GM13977 (cell line): ENCODE measurements at regions not wholly inside any gene's neighbourhood (a gene's known extent, or its start where the extent isn't known, plus 50 kb on each side); places are given as distances from the start of the nearest gene placed in this dataset.

Experiments
- DNase-seq: peaks from one replicate; pipeline ENCODE4 v3.0.0; 2012; ENCODE audit warnings: low spot score
- in situ Hi-C: fragments of 300-500 bp; cut with MboI; formaldehyde crosslinking; loops from one replicate; pipeline ENCODE4 v1.12.0; 2022; ENCODE audit warnings: low sequenced_read_pairs, low pct_unique_long_range_greater_than_20kb, mixed read lengths, inconsistent platforms; ENCODE audit not compliant: unreplicated experiment
- TF ChIP-seq, protein P1 (sequence below): IDR thresholded peaks from 2 replicates; pipeline ENCODE4 v1.5.1; 2012; ENCODE audit warnings: mild to moderate bottlenecking, control low read depth; ENCODE audit not compliant: insufficient read depth; ENCODE audit errors: extremely low read depth, missing control alignments

DNA sequence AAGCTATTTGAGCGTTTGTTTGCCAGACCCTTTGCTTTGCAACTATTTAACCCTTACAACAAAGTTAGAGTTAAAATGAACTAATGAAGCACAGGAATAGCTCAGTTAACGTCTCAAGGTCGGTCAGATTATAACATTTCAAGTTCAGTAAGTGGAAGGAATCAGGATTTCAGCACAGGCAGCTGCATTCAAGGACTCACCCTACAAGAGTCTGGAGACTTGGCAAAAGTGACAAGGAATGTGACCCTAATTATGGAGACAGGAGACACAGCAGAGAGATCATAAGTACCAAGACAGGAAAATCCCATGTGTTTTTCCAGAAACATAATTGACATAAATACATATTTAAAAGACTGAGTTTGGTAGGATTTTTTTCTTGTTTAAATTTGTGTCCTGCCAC, 1481.7 kb downstream of the TECRL start:
- in situ Hi-C loops = no loop called here
- DNase-seq = no peak
- TF ChIP-seq, protein P1, sequence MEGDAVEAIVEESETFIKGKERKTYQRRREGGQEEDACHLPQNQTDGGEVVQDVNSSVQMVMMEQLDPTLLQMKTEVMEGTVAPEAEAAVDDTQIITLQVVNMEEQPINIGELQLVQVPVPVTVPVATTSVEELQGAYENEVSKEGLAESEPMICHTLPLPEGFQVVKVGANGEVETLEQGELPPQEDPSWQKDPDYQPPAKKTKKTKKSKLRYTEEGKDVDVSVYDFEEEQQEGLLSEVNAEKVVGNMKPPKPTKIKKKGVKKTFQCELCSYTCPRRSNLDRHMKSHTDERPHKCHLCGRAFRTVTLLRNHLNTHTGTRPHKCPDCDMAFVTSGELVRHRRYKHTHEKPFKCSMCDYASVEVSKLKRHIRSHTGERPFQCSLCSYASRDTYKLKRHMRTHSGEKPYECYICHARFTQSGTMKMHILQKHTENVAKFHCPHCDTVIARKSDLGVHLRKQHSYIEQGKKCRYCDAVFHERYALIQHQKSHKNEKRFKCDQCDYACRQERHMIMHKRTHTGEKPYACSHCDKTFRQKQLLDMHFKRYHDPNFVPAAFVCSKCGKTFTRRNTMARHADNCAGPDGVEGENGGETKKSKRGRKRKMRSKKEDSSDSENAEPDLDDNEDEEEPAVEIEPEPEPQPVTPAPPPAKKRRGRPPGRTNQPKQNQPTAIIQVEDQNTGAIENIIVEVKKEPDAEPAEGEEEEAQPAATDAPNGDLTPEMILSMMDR = no peak

DNA sequence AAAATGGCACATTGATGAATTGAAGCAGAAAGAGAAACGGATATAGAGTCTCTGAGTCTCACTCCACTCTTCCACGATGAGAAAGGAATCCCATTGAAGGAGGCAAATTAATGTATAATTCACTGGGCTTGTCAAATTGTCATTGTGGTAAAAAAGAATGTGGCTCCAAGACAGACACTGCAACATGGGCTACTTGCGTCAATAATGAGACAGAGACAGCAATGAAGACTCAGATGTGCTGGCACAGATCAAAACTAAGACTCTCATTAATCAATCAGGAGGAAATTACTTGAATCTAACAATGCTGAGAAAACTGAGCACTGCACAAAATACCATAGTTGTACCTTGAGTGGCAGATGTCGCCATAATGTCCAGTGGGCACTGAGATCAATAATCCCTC, 1485.5 kb downstream of the TECRL start:
- TF ChIP-seq, protein P1 = no peak
- in situ Hi-C loops = no loop called here
- no peak for DNase-seq

DNA sequence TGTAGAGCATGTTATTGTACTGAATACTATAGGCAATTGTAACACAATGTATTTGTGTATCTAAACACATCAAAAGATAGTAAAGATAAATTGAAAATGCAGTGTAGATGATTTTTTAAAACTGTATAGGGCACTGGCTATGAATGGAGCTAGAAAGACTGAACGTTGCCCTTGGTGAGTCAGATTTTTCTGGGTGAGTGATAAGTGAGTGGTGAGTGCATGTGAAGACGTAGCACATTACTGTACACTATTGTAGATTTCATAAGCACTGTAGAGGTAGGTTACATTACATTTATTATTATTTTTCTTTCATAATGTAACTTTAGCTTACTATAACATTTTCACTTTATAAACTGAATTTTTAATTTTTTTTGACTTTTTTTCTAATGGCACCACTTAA, 1491.6 kb downstream of the TECRL start:
- in situ Hi-C loops = no loop called here
- TF ChIP-seq, protein P1 = no peak
- no peak for DNase-seq

DNA sequence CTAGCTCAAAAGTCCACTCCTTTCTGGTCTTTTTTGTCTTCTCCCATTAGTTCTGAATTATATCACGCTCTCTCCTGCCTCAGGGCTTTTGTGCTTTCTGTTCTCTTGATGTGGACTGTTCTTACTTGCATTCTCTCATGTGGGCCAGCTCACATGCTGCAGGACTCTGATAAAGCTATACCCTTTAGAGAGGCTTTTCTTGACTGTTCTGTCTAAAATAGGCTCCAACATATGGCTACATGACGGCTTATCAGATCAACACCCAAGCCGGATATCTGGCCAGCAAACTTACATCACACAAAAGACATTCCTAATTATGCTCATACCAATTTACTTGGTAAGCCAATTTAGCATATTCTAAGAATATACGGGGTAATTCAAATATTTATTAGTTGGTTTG, 1494.5 kb downstream of the TECRL start:
- TF ChIP-seq, protein P1 = no peak
- in situ Hi-C loops = no loop called here
- DNase-seq = no peak

DNA sequence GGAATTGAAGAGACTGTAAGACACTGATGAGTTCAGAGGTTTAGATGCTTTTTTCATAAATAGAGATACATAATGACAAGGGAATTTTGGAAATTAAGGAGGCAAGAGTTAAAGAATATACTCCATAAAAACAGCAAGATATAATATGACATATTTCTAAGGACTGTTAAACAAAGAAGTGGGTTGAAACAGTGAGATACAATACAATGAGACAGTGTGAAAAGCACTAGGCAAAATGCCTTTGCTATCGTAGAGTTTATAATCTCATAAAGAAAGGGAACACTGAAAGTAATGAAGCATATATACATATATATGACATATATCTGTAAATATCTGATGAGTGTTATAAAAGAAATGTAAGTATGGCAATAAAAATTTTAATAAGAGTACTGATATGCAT, 1496.2 kb downstream of the TECRL start:
- TF ChIP-seq, protein P1 = no peak
- no peak for DNase-seq
- in situ Hi-C loops = no loop called here

DNA sequence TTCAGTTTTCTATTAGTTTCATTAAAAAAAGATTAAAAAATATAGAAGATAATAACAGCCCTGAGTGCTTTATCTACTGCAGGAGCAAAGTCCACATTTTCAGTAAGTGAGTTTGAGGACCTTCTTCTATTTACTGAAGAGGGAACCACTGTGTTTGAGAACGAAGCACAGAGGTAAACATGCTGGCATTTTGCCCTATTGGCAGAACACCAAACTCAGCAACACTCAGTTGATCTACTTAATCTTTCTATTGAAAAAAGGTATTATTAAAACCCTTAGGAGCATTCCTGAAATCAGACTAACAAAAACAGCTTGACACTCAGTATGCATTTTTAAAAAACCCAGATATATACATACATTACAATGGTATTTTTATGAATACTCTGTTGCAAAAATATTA, 1496.7 kb downstream of the TECRL start:
- no peak for DNase-seq
- TF ChIP-seq, protein P1 = no peak
- in situ Hi-C loops = no loop called here

DNA sequence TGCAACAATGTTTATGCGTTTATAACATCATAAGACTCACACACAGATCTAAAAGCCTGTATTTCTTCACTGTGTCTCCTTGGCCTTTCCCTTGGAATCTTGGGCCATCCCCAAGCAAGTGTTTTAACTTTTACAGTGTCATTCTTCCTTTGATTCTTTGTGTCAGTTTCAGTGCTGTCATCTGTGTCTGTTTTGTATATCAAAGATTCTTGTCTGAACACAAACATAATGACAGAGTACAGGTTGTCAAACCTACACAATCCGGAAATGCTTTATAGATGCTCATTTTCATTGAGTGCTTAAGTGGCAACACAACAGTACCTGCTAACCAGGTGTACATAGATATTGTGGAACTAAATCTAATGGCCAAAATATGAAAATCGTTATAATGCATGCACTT, 1500.0 kb downstream of the TECRL start:
- no peak for DNase-seq
- TF ChIP-seq, protein P1 = no peak
- in situ Hi-C loops = no loop called here
